Neuronal stem cell (in vitro differentiated cells): ENCODE measurements at regions not wholly inside any gene's neighbourhood (a gene's known extent, or its start where the extent isn't known, plus 50 kb on each side); places are given as distances from the start of the nearest gene placed in this dataset.
"Not testable (repeated sequence)": the region's sequence is repeated elsewhere in the genome, so short reads cannot be mapped to it uniquely, and the experiment has no call there.

Source experiments
- DNase-seq: peaks from one replicate; pipeline ENCODE4 v3.0.0-alpha.2; 2013; ENCODE audit warnings: low spot score
- H2AFZ ChIP-seq: one replicate; pipeline ENCODE4 v1.6.1; 2013; ENCODE audit warnings: mild to moderate bottlenecking, low read length, inconsistent platforms
- H2AK5ac ChIP-seq: 2 replicates; pipeline ENCODE4 v1.6.1; 2013; ENCODE audit warnings: low read depth, mild to moderate bottlenecking, inconsistent platforms, low read length, moderate library complexity, mixed read lengths
- H2BK120ac ChIP-seq: 2 replicates; pipeline ENCODE4 v1.6.1; 2013; ENCODE audit warnings: low read depth, mild to moderate bottlenecking, inconsistent platforms, low read length, moderate library complexity, mixed read lengths
- H2BK12ac ChIP-seq: one replicate; pipeline ENCODE4 v1.6.1; 2013; ENCODE audit warnings: low read length, inconsistent platforms
- H2BK15ac ChIP-seq: 2 replicates; pipeline ENCODE4 v1.6.1; 2013; ENCODE audit warnings: mild to moderate bottlenecking, low read length, inconsistent platforms, mixed read lengths
- H2BK5ac ChIP-seq: one replicate; pipeline ENCODE4 v1.6.1; 2013; ENCODE audit warnings: inconsistent platforms, mild to moderate bottlenecking, low read length, moderate library complexity
- H3K14ac ChIP-seq: one replicate; pipeline ENCODE4 v1.6.1; 2013; ENCODE audit warnings: low read length, inconsistent platforms
- H3K18ac ChIP-seq: 2 replicates; pipeline ENCODE4 v1.6.1; 2013; ENCODE audit warnings: low read length, inconsistent platforms
- H3K23ac ChIP-seq: 2 replicates; pipeline ENCODE4 v1.6.1; 2013; ENCODE audit warnings: low read depth, mild to moderate bottlenecking, mixed read lengths, low read length, inconsistent platforms; ENCODE audit not compliant: poor library complexity
- H3K27ac ChIP-seq: replicated peaks from 3 replicates; pipeline ENCODE4 v1.5.1; 2013; ENCODE audit warnings: low read length, inconsistent platforms
- H3K27me3 ChIP-seq, 3 experiments: 2 replicates each; pipeline ENCODE4 v1.6.1; 2013; ENCODE audit warnings: low read length in 3 of 3, mild to moderate bottlenecking in 2 of 3, inconsistent platforms in 1 of 3, low read depth in 1 of 3, mixed read lengths in 1 of 3, moderate library complexity in 1 of 3; ENCODE audit not compliant: control insufficient read depth in 3 of 3, insufficient read depth in 3 of 3
- H3K36me3 ChIP-seq, 2 donors: replicated peaks in 1 of 2; 2 replicates each; pipeline ENCODE4 v1.6.1; 2013; ENCODE audit warnings: low read length in 2 of 2; ENCODE audit not compliant: control insufficient read depth in 2 of 2, insufficient read depth in 2 of 2
- H3K4ac ChIP-seq: 2 replicates; pipeline ENCODE4 v1.6.1; 2013; ENCODE audit warnings: inconsistent platforms, mild to moderate bottlenecking, low read length, moderate library complexity
- H3K4me1 ChIP-seq, 2 donors: 1 replicate in 1 of 2; 2 replicates in 1 of 2; pipeline ENCODE4 v1.6.1; 2013; ENCODE audit warnings: low read length in 2 of 2, low read depth in 1 of 2; ENCODE audit not compliant: control insufficient read depth in 2 of 2, insufficient read depth in 1 of 2
- H3K4me2 ChIP-seq: one replicate; pipeline ENCODE4 v1.6.1; 2013; ENCODE audit warnings: mild to moderate bottlenecking, low read length, inconsistent platforms; ENCODE audit not compliant: insufficient read depth, poor library complexity, severe bottlenecking
- H3K4me3 ChIP-seq, 2 donors: 2 replicates each; pipeline ENCODE4 v1.5.1; 2013; ENCODE audit warnings: low read length in 2 of 2, mild to moderate bottlenecking in 2 of 2, inconsistent platforms in 1 of 2, moderate library complexity in 1 of 2
- H3K79me1 ChIP-seq: one replicate; pipeline ENCODE4 v1.6.1; 2013; ENCODE audit warnings: low read depth, mild to moderate bottlenecking, inconsistent platforms, low read length, moderate library complexity
- H3K9ac ChIP-seq: one replicate; pipeline ENCODE4 v1.6.1; 2013; ENCODE audit warnings: mild to moderate bottlenecking, low read depth, low read length, inconsistent platforms; ENCODE audit not compliant: poor library complexity
- H3K9me3 ChIP-seq, 2 donors: replicated peaks in 1 of 2; 2 replicates each; pipeline versions ENCODE3 to v1.6.1; 2013; ENCODE audit warnings: low read length in 2 of 2, mild to moderate bottlenecking in 2 of 2, inconsistent platforms in 1 of 2, low read depth in 1 of 2, mixed read lengths in 1 of 2, moderate library complexity in 1 of 2; ENCODE audit not compliant: control insufficient read depth in 2 of 2, insufficient read depth in 1 of 2
- H4K8ac ChIP-seq: one replicate; pipeline ENCODE4 v1.6.1; 2013; ENCODE audit warnings: low read depth, mild to moderate bottlenecking, inconsistent platforms, low read length, moderate library complexity
- H4K91ac ChIP-seq: one replicate; pipeline ENCODE4 v1.6.1; 2013; ENCODE audit warnings: low read length, low read depth, mild to moderate bottlenecking, inconsistent platforms; ENCODE audit not compliant: poor library complexity
- WGBS, 2 donors: extraction: QIAGEN DNeasy Blood & Tissue Kit; methylation state at CpG; one replicate each; pipeline ENCODE4 v1.1.7; 2013; ENCODE audit warnings: missing lambda C conversion rate in 2 of 2, mixed read lengths in 1 of 2; ENCODE audit not compliant: insufficient read length in 2 of 2, insufficient replicate concordance in 1 of 2; ENCODE audit errors: extremely low coverage in 2 of 2; 5-methylcytosine and 5-hydroxymethylcytosine counted together

- Histone ChIP-seq H3K4me3 (no peak overlapping the region), H3K27ac (no peak overlapping the region), H3K36me3 (no peaks in the 10 kb centered on the region), H2AFZ (no peak overlapping the region), H3K14ac (no peak overlapping the region), H2AK5ac (no peak overlapping the region), H2BK120ac (no peak overlapping the region), H4K91ac (no peak overlapping the region), H3K79me1 (no peaks in the 10 kb centered on the region), H2BK12ac (no peak overlapping the region), H4K8ac (no peak overlapping the region), H3K4me1 (no peaks in the 10 kb centered on the region), H3K4ac (no peak overlapping the region), H2BK15ac (no peak overlapping the region), H3K9ac (no peak overlapping the region), H2BK5ac (no peak overlapping the region), H3K4me2 (no peak overlapping the region), H3K27me3 (no peaks in the 10 kb centered on the region), H3K9me3 (peaks cover 0 to 3% of the 10 kb centered on the region in 2 donors), H3K23ac (no peak overlapping the region), H3K18ac (no peak overlapping the region)
- no peak for DNase-seq
- no CpG with 5 or more reads among the region's 1 CpG for WGBS, 2 donors
These were observed 451.4 kb upstream of the NPAP1 start for GRCh38 chr15:24224161-24224560.

GRCh38 chr15:24228922-24229321 is 446.7 kb upstream of the NPAP1 start:
- H2BK120ac ChIP-seq, result not testable (repeated sequence)

GRCh38 chr15:24233134-24233533 is 442.4 kb upstream of the NPAP1 start:
- not testable (repeated sequence) for H3K18ac ChIP-seq, H3K27ac ChIP-seq, H3K27me3 ChIP-seq, H3K4me2 ChIP-seq, H2AK5ac ChIP-seq, H3K4ac ChIP-seq, H2BK120ac ChIP-seq, H3K4me1 ChIP-seq, H3K14ac ChIP-seq, H3K36me3 ChIP-seq, H4K8ac ChIP-seq, H2BK12ac ChIP-seq, H3K9me3 ChIP-seq, H3K4me3 ChIP-seq, DNase-seq, H3K79me1 ChIP-seq, H2BK5ac ChIP-seq, H3K9ac ChIP-seq, H3K23ac ChIP-seq, H2BK15ac ChIP-seq, H2AFZ ChIP-seq, H4K91ac ChIP-seq
- no CpG with 5 or more reads among the region's 3 CpGs for WGBS, 2 donors

More at GRCh38 chr15:24228922-24229321, 446.7 kb upstream of the NPAP1 start:
- not testable (repeated sequence) for H3K4me2 ChIP-seq, H3K9ac ChIP-seq, H2BK5ac ChIP-seq, H3K9me3 ChIP-seq, DNase-seq, H3K4me1 ChIP-seq, H3K79me1 ChIP-seq, H2BK12ac ChIP-seq, H3K27me3 ChIP-seq, H3K4me3 ChIP-seq, H2BK15ac ChIP-seq, H4K91ac ChIP-seq, H4K8ac ChIP-seq, H2AFZ ChIP-seq, H3K4ac ChIP-seq, H2AK5ac ChIP-seq, H3K18ac ChIP-seq, H3K14ac ChIP-seq, H3K23ac ChIP-seq, H3K27ac ChIP-seq, H3K36me3 ChIP-seq
- WGBS, 2 donors, result no CpG with 5 or more reads among the region's 7 CpGs

- H4K8ac ChIP-seq, H3K14ac ChIP-seq, H4K91ac ChIP-seq, H2BK5ac ChIP-seq, H3K27me3 ChIP-seq, H2AK5ac ChIP-seq, H3K4me2 ChIP-seq, H3K4ac ChIP-seq, H3K36me3 ChIP-seq, H3K18ac ChIP-seq, DNase-seq, H2AFZ ChIP-seq, H3K9me3 ChIP-seq, H2BK15ac ChIP-seq, H3K4me1 ChIP-seq, H3K9ac ChIP-seq, H3K79me1 ChIP-seq, H3K27ac ChIP-seq, H2BK120ac ChIP-seq, H3K4me3 ChIP-seq, H2BK12ac ChIP-seq, H3K23ac ChIP-seq: not testable (repeated sequence)
- WGBS, 2 donors, result no CpG with 5 or more reads among the region's 5 CpGs
These were observed 435.0 kb upstream of the NPAP1 start for GRCh38 chr15:24240580-24240979.
